GM21825 (cell line): ENCODE measurements at regions not wholly inside any gene's neighbourhood (a gene's known extent, or its start where the extent isn't known, plus 50 kb on each side); places are given as distances from the start of the nearest gene placed in this dataset.
"Not testable (repeated sequence)": the region's sequence is repeated elsewhere in the genome, so short reads cannot be mapped to it uniquely, and the experiment has no call there.

ENCODE experiments used
- ATAC-seq: cut with Tn5 transposase; IDR thresholded peaks from one replicate; pipeline ENCODE4 v1.9.1; 2021; ENCODE audit warnings: mild to moderate bottlenecking, moderate library complexity; ENCODE audit not compliant: unreplicated experiment

- ATAC-seq = no peak
Measured at GRCh38 chr9:75657015-75657414, 233.5 kb upstream of the PCSK5 start.

- ATAC-seq = no peak
Measured at GRCh38 chr9:75658301-75658905, 232.1 kb upstream of the PCSK5 start.

GRCh38 chr9:75664597-75664996, 225.9 kb upstream of the PCSK5 start:
- ATAC-seq = no peak

DNA sequence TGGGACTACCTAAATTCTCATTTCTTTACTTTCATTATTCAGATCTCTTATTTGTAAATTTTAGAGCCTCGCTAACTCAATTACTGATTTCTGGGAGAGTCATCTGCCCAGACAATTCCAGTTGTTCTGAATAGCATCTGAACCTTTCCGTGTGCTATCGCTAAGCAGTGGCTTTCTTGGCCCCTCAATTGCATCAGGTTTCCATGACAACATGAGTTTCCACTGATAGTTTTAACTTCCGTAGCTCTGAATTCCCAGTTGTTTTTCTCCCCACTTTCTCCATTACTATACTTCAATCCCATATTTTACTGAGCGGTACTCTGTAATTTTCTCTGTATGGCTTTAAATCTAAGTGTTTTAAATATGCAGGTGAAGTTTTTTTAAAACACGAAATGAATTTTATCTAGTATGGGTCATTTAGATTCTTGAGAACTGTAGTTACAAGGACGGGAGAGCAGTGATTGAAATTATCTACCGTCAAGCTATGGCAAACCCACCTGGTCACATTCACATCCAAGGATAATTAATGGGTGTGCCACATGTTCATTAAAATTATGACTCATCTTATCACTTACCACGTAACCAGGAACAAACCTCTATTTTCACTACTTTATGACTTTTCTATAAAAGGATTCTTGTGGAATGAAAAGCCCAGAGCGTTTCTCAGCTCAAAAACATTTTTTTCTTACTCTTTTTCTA, 223.5 kb upstream of the PCSK5 start:
- ATAC-seq = no peak

GRCh38 chr9:75669721-75670120, 220.8 kb upstream of the PCSK5 start:
- no peak for ATAC-seq

- no peak for ATAC-seq
Measured at GRCh38 chr9:75671354-75671753, 219.1 kb upstream of the PCSK5 start.

GRCh38 chr9:75672478-75672877, 218.0 kb upstream of the PCSK5 start:
- ATAC-seq = no peak

- ATAC-seq = no peak
Measured at GRCh38 chr9:75683591-75683990, 206.9 kb upstream of the PCSK5 start.

DNA sequence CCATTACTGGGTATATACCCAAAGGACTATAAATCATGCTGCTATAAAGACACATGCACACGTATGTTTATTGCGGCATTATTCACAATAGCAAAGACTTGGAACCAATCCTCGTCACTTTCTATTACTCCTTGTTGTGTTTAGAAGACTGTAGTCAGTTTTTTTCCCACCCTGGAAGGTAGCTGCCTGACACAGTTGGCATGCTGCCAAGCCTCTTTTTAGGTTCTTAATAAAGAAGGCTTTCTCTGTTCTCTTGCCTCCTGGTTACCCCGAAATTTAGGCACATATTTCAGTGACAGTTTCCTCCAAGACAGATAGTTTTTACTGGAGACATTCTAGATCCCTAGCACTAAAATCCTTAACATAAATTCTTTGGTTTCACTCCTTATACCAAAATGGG, 205.4 kb upstream of the PCSK5 start:
- no peak for ATAC-seq

DNA sequence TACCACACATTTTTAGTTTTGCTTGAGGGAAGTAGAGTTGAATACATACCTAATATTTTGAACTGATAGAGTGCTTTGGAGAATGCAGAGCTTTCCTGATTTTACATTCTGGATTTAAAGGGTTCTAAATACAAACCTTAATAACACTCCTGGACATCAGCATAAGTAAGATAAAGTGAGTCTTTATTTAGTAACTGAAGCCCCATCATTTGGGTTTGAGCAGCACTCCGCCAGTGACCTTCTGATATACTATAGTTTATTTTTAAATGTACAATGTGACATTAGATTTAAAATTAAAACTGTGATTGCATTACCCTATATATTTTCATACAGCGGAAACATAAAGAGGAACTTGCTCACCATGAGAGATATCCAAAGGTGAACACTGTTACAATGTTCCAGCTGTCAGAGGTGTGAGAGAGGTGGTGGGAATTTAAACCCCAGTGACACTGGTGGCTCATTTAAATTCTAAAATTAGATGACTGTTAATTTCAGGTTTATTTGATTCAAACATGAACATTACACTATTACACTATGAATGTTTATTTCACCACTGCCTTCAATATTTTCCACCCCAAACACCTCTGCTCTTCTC, 203.0 kb upstream of the PCSK5 start:
- no peak for ATAC-seq

GRCh38 chr9:75690551-75690950, 199.9 kb upstream of the PCSK5 start:
- not testable (repeated sequence) for ATAC-seq

DNA sequence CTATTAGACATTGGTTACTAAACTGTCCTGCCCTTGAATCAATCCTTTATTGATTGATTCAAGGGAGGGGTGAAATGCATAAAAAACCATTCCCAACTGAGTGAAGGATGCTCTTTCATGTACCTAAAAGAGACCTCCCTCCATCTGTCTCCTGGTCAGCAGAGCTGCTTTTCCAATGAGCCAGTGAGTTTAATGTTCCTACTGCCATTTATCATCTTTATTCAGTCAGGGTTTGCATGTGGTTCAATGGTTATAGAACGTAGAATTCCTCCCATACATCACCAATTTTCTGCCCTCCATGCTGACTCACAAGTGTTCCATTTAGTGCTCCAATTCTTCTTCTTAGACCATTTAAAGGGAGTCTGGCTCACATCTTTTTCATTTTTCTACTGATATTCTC, 199.1 kb upstream of the PCSK5 start:
- ATAC-seq = no peak

DNA sequence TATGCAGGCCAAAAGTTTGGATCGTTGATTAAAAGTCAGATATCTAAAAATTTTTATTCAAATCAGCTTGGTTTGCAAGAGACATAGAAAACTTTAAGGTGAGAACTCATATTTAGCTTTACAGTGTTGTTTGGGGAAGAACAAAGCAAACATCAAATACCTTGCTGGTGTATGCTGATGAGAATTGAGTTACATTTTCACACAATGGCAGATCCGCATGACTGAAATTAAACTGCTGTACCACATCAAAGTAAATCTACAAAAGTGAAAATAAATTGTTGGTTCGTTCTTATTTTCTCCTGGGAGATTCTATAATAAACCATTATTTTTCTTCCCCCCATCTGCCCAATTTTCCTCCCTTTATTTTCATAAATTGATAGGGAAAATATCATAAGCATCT, 198.2 kb upstream of the PCSK5 start:
- no peak for ATAC-seq

- no peak for ATAC-seq
Measured at GRCh38 chr9:75695921-75696320, 194.6 kb upstream of the PCSK5 start.

DNA sequence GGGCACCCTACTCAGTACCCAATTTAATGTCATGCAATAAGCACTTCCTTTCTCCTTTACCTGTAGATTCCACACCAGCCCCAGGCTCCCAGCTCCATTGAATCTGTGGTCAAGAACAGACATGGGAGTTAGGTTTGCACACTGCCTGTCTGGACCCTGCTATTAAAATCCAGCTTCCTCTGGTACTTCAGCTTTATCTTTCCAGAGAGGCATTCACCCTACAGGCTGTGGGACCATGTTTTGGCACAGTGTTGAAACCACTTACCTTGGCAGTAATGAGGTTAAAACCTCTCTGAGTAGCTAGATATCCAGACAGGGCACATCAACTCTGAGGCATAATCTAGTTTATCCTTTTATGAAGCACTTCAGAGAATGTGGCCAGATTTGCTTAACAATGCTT, 191.5 kb upstream of the PCSK5 start:
- ATAC-seq = no peak

DNA sequence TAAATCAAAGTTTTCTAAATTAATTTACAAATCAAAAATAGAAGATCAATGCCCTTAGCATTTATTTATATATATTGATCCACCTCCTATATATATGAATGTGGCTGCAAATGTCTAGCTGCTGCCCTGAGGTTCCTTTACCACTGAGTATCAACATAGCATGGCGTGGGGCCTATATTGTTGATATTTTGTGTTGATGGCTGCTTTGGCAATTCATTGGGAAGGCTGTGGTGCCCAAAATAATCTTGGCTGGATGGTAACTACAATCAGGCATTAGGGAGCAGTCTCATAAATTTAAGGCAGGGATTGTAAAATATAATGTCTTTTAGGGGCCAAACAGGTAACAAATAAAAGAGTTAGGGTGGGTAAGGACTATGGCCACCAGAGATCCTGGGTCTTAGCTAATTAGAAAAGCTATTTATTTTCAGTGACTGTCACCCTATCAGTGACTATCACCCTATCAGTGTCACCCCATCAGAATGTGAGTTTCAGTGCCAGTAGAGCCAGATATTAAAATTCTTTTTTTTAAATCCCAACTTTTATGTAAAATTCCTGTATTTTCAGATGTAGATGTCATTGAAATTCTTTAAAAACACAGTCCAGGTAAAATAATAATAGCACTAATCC, 190.7 kb upstream of the PCSK5 start:
- ATAC-seq = no peak

GRCh38 chr9:75700252-75700640, 190.2 kb upstream of the PCSK5 start:
- ATAC-seq = no peak

DNA sequence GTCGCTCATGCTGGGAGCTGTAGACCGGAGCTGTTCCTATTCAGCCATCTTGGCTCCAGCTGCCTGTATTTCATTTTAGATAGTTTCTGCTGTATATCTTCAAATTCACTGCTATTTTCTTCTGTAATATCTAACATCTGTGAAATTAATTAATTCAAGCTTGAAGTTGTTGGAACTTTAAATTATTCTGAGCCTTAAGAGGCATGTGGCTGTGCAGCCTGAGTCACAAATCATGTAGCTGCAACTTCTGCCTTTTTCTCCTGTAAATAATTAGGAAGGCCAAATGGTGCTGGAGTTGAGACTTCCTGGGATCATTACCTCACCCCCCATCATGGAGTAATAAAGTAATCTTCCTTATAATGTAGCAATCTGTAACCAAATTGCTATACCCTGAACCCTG, 183.3 kb upstream of the PCSK5 start:
- no peak for ATAC-seq

DNA sequence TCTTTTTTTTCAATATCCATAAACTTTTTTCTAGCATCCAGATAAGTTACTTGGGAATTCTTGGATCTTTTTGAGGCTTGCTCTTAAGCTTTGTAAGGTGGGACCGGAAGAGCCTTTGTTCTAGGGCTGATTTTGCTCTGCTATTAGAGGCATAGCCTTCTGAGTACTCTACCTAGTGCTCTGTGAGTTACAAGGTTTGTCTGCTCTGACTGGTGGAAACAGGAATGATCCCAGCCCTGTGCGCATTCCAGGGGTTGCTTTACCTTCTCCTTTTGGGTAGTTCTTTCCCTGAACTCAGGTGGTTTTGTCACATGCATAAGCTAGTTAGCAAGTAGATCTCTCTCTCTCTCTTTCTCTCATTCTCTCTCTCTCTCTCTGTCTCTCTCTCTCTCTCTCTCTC, 180.8 kb upstream of the PCSK5 start:
- no peak for ATAC-seq

DNA sequence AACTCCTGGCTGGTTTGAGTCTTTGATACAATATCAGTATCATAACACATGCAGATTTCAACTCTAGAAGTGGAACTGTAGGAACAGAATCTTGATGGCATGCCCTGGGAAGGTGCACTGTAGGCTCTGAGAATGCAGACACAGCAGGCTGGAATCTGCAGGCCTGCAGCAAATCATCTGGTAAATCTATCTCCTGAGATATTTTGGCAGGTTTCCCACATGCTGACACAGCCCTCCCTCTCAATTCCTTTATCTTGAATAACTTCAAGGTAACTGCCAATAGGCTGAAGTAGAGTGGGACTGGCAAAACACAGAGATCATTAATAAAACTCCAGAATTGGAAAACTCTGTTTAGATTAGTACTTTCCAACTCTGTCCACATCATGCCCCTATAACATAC, 177.8 kb upstream of the PCSK5 start:
- no peak for ATAC-seq

- no peak for ATAC-seq
Measured at GRCh38 chr9:75713335-75713734, 177.1 kb upstream of the PCSK5 start.

DNA sequence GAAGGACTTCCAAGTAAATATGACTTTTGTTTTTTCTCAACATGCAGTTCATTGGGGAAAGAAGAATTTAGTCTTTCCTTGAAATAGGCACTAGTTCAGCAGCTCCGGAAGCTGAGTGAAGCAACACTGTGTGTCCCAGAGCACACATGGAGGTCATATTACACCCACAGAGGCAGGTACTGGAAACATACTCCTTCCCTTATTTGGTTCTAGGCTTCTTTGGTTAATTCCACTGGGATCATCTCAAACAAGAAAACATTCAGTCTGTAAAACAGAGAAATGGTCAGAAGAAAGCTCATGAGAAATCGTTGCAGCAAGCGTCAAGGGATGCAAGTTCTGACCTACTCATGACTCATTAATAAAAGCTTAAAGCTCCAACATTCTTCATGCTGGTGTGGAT, 175.1 kb upstream of the PCSK5 start:
- no peak for ATAC-seq
